ENCODE measurements at regions not wholly inside any gene's neighbourhood (a gene's known extent, or its start where the extent isn't known, plus 50 kb on each side); places are given as distances from the start of the nearest gene placed in this dataset.

DNA sequence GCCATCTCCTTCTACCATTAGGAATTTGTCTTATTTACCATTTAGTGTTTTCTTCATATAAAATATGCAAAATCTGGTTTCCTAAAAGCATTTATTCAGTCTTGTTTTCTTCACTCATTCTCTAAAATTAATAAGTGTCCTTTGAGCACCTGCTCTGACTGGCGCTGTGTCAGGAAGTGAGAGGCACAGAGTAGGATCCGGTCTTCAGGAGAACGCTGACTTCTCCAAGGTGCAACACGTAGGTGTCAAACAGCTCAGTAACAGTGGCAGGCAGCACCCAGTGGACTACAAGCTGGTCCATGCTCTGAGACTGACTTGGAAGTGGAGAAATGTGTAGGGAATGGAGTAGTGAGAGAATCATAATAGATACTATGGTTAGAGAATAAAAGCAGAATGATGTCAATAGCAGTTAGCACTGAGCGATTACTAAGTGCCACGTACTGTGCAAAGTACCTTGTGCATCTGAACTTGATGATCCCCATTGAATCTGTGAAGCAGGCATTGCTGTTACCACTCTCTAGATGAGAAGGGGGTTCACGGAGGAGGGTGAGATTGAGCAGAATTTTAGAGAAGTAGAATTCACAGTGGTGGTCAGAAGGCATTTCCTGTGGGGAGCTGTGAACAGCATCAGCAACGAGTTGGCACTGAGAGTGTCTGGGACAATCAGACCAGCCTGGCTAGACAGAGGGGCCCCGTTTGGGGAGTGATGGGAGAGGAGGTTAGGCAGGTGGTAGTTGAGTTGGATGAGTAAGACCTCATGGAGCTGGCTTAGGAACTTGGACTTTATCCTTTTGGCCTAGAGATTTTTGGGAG lies 569.8 kb downstream of the QKI start:
- DNase-seq (ENCODE audit: low read depth), result no peak
- no peak overlapping the region for H3K4me3 ChIP-seq (ENCODE audit: low read depth, low read length)
- TF ChIP-seq, protein P1, sequence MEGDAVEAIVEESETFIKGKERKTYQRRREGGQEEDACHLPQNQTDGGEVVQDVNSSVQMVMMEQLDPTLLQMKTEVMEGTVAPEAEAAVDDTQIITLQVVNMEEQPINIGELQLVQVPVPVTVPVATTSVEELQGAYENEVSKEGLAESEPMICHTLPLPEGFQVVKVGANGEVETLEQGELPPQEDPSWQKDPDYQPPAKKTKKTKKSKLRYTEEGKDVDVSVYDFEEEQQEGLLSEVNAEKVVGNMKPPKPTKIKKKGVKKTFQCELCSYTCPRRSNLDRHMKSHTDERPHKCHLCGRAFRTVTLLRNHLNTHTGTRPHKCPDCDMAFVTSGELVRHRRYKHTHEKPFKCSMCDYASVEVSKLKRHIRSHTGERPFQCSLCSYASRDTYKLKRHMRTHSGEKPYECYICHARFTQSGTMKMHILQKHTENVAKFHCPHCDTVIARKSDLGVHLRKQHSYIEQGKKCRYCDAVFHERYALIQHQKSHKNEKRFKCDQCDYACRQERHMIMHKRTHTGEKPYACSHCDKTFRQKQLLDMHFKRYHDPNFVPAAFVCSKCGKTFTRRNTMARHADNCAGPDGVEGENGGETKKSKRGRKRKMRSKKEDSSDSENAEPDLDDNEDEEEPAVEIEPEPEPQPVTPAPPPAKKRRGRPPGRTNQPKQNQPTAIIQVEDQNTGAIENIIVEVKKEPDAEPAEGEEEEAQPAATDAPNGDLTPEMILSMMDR (IDR thresholded peaks at IDR 0.05; ENCODE audit: low read depth, low read length, missing control alignments), result no peak

DNA sequence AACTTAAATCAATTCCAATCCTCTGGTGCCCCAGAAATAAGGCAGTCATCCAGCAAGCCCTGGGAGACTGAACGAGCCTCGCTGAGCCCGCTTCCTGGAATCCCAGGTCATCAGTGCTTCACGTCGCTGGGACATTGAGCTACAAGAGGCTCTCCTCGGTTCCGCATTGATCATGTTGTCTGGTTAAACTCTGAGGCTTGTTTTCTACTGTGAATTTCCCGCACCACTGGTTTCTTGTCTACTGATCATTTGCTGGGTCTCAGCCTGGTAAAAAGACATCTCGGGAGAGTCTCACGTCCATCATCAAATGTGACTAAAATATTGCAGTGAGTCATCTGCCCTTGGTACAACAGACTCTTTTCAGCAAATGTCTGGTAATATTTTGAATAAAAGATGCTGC lies 569.2 kb downstream of the QKI start:
- TF ChIP-seq, protein P1 (IDR thresholded peaks at IDR 0.05; ENCODE audit: low read depth, low read length, missing control alignments), result no peak
- no peak overlapping the region for H3K4me3 ChIP-seq (ENCODE audit: low read depth, low read length)
- DNase-seq (ENCODE audit: low read depth), result no peak

DNA sequence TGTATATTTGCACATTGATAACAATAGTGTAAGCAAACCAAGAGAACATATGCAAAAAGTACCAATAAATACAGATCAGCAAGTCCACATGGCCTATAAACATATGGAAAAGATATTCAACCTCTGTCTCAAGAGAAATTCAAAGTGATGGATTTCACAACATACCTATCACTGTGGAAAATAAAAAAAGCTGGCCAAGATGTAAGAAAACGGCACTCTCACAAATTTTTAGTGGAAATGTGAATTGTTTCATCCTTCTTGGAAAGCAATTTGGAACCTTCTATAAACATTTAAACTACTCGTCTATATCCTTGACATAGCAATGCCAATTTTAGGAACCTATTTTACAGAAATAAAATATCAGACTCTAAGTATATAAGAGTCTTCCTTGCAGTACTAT lies 559.8 kb downstream of the QKI start:
- DNase-seq (ENCODE audit: low read depth), result no peak
- TF ChIP-seq, protein P1 (IDR thresholded peaks at IDR 0.05; ENCODE audit: low read depth, low read length, missing control alignments), result no peak
- no peak overlapping the region for H3K4me3 ChIP-seq (ENCODE audit: low read depth, low read length)

DNA sequence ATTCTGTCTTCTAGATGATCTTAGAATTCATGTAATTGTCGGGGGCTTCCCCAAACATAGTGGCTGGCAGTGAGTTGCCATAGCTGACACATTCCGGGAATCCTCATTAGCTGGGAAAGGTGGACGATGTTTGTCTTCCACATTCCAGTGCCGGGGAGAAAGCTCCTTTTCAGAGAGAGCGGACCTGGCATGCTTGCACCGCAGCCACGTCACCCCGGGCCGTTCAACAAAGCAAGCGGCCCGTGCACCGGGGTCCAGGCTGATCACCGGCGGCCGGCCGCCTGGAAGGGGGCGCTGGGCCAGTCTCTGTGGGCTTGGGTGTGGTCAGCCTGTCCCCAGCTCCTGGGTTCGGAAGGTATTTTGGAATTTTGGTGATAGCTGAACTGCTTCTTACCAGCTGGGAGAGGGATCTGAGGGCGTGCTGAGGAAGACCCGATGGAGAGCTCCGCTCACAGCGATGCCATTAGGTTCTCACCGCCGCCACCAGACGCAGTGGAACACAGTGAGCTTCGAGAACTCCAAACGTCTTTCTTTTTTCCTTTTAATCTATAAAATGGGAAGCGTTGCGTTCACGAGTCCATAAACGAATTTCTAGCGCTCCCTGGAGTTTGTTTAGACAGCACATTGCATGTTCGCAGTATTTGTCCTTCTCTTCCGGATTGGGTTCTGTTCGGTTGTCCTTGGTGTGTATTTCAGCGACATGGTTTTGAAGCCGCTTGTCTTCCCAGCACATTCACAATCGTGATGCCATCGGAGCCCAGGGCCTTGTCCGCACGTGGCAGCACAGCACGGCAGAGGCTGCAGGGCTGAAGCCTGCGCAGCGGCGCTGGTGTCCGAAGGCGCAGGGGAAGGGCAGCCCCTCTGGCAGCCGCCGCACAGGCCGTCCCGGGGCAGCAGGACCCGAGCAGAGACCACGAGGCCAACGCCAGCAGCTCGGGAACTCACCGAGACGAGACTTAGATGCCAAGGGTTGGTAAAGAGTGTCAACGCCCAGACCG lies 557.6 kb downstream of the QKI start:
- TF ChIP-seq, protein P1 (IDR thresholded peaks at IDR 0.05; ENCODE audit: low read depth, low read length, missing control alignments), result no peak
- no peak overlapping the region for H3K4me3 ChIP-seq (ENCODE audit: low read depth, low read length)
- DNase-seq (ENCODE audit: low read depth), result no peak

DNA sequence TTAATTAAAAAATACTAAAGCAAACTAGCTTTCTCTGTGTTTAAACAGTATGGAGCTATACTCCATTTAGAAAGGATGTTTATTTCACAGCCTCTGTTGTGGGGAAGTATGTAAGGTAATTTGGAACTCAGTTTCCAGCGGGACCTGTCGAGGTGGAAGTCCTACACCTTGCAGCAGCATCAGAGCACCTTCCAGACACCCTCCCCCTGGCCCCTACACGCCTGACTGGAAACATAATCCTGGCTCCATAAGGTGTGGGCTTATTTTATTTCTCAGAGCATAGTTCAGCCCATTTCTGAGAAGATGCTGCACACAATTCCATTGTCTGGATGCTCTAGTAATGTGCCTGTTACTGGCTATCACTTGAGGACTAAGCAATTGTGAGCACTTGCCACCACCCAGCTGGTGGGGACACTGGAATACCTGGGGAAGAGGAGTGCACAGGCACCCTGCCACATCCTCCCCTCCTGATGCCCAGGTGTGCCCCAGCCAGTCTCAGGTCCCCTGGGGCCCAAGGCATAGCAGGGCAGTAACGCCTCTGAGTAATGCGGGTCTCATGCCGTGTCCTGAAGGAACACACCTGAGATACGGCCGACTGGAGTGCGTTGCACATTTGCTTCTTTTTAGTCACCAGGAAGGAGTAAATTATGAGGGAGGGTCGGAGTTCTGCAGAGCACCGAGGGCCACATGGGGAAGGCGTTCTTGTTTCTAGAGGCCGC lies 556.5 kb downstream of the QKI start:
- TF ChIP-seq, protein P1 (IDR thresholded peaks at IDR 0.05; ENCODE audit: low read depth, low read length, missing control alignments), result no peak
- no peak for DNase-seq (ENCODE audit: low read depth)

DNA sequence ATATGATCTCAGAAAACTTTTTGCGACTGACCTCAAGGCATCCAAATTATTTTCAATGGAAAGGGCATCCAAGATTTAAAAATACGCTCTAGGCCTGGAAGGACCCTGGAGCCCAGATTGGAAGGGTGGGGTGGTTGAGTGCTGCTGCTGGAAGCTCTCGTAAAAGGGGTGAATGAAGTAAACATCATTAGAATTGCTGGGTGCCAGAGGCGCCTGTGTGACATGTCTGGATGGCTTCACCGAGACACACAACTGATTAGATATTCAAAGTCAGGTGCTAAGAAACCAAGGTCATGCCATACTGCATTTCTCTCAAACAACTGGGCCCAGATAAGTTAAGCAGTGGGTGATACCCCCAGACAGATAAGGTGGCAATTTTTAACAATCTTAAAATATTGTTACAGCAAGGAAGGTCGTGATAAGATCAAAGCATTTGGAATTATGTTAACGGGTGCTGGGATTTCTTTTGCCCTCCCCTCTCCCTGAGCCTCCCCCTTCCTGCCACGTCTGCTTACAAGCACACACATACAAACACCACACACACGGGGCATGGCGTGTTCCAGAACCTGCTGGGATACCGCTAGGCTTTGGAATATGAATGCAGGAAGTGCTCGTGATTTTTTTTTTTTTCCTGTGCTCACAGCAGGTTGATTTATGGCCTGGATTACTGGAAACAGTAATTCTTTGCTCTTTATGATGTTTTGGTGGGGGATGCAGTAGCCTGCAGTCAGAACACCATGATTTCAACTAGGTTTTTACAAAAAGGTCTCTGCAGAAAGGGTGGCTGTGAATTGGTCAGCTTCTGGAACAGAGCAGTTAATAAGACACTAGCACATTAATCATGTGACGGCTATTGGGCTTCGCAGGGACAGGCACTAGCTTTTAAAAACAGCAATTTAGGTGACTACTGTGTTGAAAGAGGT lies 551.2 kb downstream of the QKI start:
- TF ChIP-seq, protein P1 (IDR thresholded peaks at IDR 0.05; ENCODE audit: low read depth, low read length, missing control alignments), result no peak
- DNase-seq (ENCODE audit: low read depth), result no peak

More for the DNA sequence above, 556.5 kb downstream of the QKI start:
- H3K4me3 ChIP-seq (ENCODE audit: low read depth, low read length), result no peak overlapping the region

More for the DNA sequence above, 551.2 kb downstream of the QKI start:
- no peak overlapping the region for H3K4me3 ChIP-seq (ENCODE audit: low read depth, low read length)

Data from GM12864 (cell line).